ENCODE measurements at regions not wholly inside any gene's neighbourhood (a gene's known extent, or its start where the extent isn't known, plus 50 kb on each side); places are given as distances from the start of the nearest gene placed in this dataset.

DNA sequence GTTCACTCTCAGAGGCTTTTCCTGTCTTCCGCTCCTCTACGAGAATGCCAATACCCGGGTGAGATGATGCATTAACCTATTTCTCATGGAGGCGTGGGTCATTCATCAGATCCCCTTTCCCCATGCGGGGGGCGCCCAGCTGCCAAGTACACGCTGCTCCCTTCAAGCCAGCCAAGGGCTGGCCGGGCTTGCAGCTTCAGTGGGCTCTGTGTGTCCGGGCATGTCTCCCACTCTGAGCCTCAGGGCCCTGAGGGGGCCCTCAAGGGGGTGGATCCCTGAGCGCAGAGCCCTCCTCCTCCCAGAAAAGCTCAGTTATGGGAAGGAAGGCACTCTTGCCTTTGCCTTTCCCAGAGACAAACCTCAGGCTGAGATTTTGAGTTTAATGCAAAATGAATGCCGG, 431.8 kb upstream of the MYT1L start:
- TF ChIP-seq, protein P1, sequence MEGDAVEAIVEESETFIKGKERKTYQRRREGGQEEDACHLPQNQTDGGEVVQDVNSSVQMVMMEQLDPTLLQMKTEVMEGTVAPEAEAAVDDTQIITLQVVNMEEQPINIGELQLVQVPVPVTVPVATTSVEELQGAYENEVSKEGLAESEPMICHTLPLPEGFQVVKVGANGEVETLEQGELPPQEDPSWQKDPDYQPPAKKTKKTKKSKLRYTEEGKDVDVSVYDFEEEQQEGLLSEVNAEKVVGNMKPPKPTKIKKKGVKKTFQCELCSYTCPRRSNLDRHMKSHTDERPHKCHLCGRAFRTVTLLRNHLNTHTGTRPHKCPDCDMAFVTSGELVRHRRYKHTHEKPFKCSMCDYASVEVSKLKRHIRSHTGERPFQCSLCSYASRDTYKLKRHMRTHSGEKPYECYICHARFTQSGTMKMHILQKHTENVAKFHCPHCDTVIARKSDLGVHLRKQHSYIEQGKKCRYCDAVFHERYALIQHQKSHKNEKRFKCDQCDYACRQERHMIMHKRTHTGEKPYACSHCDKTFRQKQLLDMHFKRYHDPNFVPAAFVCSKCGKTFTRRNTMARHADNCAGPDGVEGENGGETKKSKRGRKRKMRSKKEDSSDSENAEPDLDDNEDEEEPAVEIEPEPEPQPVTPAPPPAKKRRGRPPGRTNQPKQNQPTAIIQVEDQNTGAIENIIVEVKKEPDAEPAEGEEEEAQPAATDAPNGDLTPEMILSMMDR (IDR thresholded peaks at IDR 0.05): no peak
- no peak for TF ChIP-seq POLR2AphosphoS5 (IDR thresholded peaks at IDR 0.05)
- TF ChIP-seq POLR2A (IDR thresholded peaks at IDR 0.05): no peak
- no peak for TF ChIP-seq EP300 (IDR thresholded peaks at IDR 0.05)
